HepG2 (cell line): ENCODE measurements at regions not wholly inside any gene's neighbourhood (a gene's known extent, or its start where the extent isn't known, plus 50 kb on each side); places are given as distances from the start of the nearest gene placed in this dataset.

Experiments
- AKAP8 ChIP-seq: sonication (generic); formaldehyde crosslinking; IDR thresholded peaks from 2 replicates; pipeline ENCODE4 v1.5.1; 2020; ENCODE audit warnings: mild to moderate bottlenecking, missing genetic modification reagents
- HHEX ChIP-seq: IDR thresholded peaks from 2 replicates; pipeline ENCODE4 v1.6.1; 2016; ENCODE audit warnings: control low read depth
- IKZF4 ChIP-seq: sonication (generic); formaldehyde crosslinking; IDR thresholded peaks from 2 replicates; pipeline ENCODE4 v1.5.1; 2020; ENCODE audit warnings: borderline replicate concordance, mild to moderate bottlenecking, low read depth, missing genetic modification reagents; ENCODE audit errors: not compliant biosample characterization
- ISL2 ChIP-seq: sonication (generic); formaldehyde crosslinking; IDR thresholded peaks from 2 replicates; pipeline ENCODE4 v1.5.0; 2020; ENCODE audit warnings: missing genetic modification reagents
- KLF13 ChIP-seq: sonication (generic); formaldehyde crosslinking; IDR thresholded peaks from 2 replicates; pipeline ENCODE4 v1.4.0; 2020; ENCODE audit warnings: mild to moderate bottlenecking, missing genetic modification reagents
- MEIS2 ChIP-seq: sonication (generic); formaldehyde crosslinking; IDR thresholded peaks from 2 replicates; pipeline ENCODE4 v1.9.0; 2021; ENCODE audit warnings: mild to moderate bottlenecking, missing genetic modification reagents
- MIER2 ChIP-seq: IDR thresholded peaks from 2 replicates; pipeline ENCODE4 v1.6.1; 2016; ENCODE audit warnings: missing biosample characterization, missing genetic modification reagents
- MXD4 ChIP-seq: IDR thresholded peaks from 2 replicates; pipeline ENCODE4 v1.6.1; 2016; ENCODE audit warnings: mild to moderate bottlenecking, missing biosample characterization, missing genetic modification reagents
- NFE2L1 ChIP-seq: sonication (generic); formaldehyde crosslinking; IDR thresholded peaks from 2 replicates; pipeline ENCODE4 v1.4.0; 2020; ENCODE audit warnings: missing genetic modification reagents, mild to moderate bottlenecking, borderline replicate concordance
- NFIB ChIP-seq: sonication (generic); formaldehyde crosslinking; IDR thresholded peaks from 2 replicates; pipeline ENCODE4 v1.9.0; 2021; ENCODE audit warnings: missing genetic modification reagents, mild to moderate bottlenecking, borderline replicate concordance
- RFX5 ChIP-seq: IDR thresholded peaks from 2 replicates; pipeline ENCODE4 v1.6.1; 2011; ENCODE audit warnings: low read depth, low read length, improper control_type of control experiment
- SMC3 ChIP-seq: IDR thresholded peaks from 2 replicates; pipeline ENCODE4 v1.6.1; 2011; ENCODE audit warnings: low read length, improper control_type of control experiment
- SP5 ChIP-seq: IDR thresholded peaks from 2 replicates; pipeline ENCODE4 v1.6.1; 2016; ENCODE audit warnings: low read depth, borderline replicate concordance
- TBL1XR1 ChIP-seq: fragments of 150-350 bp; IDR thresholded peaks from 2 replicates; pipeline ENCODE4 v1.6.1; 2014; ENCODE audit warnings: borderline replicate concordance, low read length; ENCODE audit not compliant: partially characterized antibody
- XRCC5 ChIP-seq: fragments of 200-400 bp; formaldehyde crosslinking; optimal IDR thresholded peaks from 2 replicates; pipeline ENCODE3; 2017; ENCODE audit warnings: mild to moderate bottlenecking, low read length
- ZNF136 ChIP-seq: sonication (generic); formaldehyde crosslinking; IDR thresholded peaks from 2 replicates; pipeline ENCODE4 v1.8.1; 2022; ENCODE audit warnings: low read depth, mild to moderate bottlenecking, moderate library complexity, missing genetic modification reagents
- ZNF782 ChIP-seq: sonication (generic); formaldehyde crosslinking; IDR thresholded peaks from 2 replicates; pipeline ENCODE4 v1.4.0; 2020; ENCODE audit warnings: missing genetic modification reagents, mild to moderate bottlenecking, borderline replicate concordance
- ZNF878 ChIP-seq: sonication (generic); formaldehyde crosslinking; IDR thresholded peaks from 2 replicates; pipeline ENCODE4 v1.8.1; 2023; ENCODE audit warnings: mild to moderate bottlenecking, missing genetic modification reagents, moderate library complexity
- ZSCAN29 ChIP-seq: sonication (generic); formaldehyde crosslinking; conservative IDR thresholded peaks from 2 replicates; pipeline ENCODE4 v1.4.0; 2020; ENCODE audit warnings: mild to moderate bottlenecking, missing genetic modification reagents
- TF ChIP-seq, protein P1 (sequence below): sonication (generic); formaldehyde crosslinking; IDR thresholded peaks from 2 replicates; pipeline ENCODE4 v1.8.0; 2022; ENCODE audit warnings: missing genetic modification reagents, mild to moderate bottlenecking, borderline replicate concordance
- TF ChIP-seq, protein P2 (sequence below): IDR thresholded peaks from 2 replicates; pipeline ENCODE4 v1.6.1; 2012; ENCODE audit warnings: low read depth, low read length, improper control_type of control experiment
- TF ChIP-seq, protein P3 (sequence below): sonication (generic); formaldehyde crosslinking; IDR thresholded peaks from 2 replicates; pipeline ENCODE4 v1.9.0; 2022; ENCODE audit warnings: low read depth, missing genetic modification reagents
- TF ChIP-seq, protein P4 (sequence below): sonication (generic); formaldehyde crosslinking; IDR thresholded peaks from 2 replicates; pipeline ENCODE4 v1.5.1; 2020; ENCODE audit warnings: missing genetic modification reagents, mild to moderate bottlenecking, borderline replicate concordance
- TF ChIP-seq, protein P5 (sequence below): sonication (generic); formaldehyde crosslinking; IDR thresholded peaks from 2 replicates; pipeline ENCODE4 v1.4.0; 2020; ENCODE audit warnings: missing genetic modification reagents

DNA sequence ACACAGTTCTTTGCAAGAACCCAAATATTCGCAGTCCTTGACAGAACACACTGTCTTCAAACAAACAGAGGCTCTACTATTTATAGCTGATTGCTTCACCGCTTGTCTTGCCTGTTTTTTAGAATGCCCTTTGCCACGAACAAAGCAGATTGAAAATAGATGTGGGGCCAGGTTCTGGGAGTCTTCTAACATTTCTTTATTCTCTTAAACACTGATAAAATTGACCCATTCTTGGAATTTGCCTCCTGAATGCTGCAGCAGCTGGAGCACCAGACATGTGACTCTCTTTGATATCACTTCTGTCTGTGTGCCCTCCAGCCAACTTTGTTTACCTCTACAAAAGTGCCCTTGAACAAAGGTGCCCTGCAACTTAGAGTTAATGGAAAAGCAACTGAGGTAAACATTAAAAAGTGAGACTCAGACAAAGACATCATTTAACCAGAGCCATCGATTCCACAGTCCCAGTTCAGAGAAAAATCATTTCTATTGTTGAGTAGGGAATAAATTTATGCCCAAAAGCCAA is 64.2 kb upstream of the SPP1 start (continued):
- TF ChIP-seq KLF13 (no peak), IKZF4 (no peak), ZNF136 (0 out of 2 replicates have a peak, but pooled peaks have one; percentile 46), ZNF782 (CRISPR knock-in tag) (no peak), RFX5 (no peak), ZNF878 (CRISPR knock-in tag) (no peak), MIER2 (no peak), NFE2L1 (CRISPR knock-in tag) (no peak), HHEX (no peak), AKAP8 (CRISPR knock-in tag) (peak; percentile 26; the same call in 1 of the 2 replicates), XRCC5 (no peak), ZSCAN29 (CRISPR knock-in tag) (no peak), SP5 (CRISPR knock-in tag) (0 out of 2 replicates have a peak, but pooled peaks have one; percentile 12), MEIS2 (CRISPR knock-in tag) (0 out of 2 replicates have a peak, but pooled peaks have one; percentile 58), SMC3 (no peak), TBL1XR1 (peak; percentile 14), ISL2 (CRISPR knock-in tag) (peak; percentile 98), MXD4 (CRISPR knock-in tag) (no peak), NFIB (CRISPR knock-in tag) (no peak)
- TF ChIP-seq, protein P1, sequence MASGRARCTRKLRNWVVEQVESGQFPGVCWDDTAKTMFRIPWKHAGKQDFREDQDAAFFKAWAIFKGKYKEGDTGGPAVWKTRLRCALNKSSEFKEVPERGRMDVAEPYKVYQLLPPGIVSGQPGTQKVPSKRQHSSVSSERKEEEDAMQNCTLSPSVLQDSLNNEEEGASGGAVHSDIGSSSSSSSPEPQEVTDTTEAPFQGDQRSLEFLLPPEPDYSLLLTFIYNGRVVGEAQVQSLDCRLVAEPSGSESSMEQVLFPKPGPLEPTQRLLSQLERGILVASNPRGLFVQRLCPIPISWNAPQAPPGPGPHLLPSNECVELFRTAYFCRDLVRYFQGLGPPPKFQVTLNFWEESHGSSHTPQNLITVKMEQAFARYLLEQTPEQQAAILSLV (CRISPR knock-in tag): no peak
- TF ChIP-seq, protein P2, sequence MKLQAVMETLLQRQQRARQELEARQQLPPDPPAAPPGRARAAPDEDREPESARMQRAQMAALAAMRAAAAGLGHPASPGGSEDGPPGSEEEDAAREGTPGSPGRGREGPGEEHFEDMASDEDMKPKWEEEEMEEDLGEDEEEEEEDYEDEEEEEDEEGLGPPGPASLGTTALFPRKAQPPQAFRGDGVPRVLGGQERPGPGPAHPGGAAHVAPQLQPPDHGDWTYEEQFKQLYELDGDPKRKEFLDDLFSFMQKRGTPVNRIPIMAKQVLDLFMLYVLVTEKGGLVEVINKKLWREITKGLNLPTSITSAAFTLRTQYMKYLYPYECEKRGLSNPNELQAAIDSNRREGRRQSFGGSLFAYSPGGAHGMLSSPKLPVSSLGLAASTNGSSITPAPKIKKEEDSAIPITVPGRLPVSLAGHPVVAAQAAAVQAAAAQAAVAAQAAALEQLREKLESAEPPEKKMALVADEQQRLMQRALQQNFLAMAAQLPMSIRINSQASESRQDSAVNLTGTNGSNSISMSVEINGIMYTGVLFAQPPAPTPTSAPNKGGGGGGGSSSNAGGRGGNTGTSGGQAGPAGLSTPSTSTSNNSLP: peak; percentile 92
- TF ChIP-seq, protein P3, sequence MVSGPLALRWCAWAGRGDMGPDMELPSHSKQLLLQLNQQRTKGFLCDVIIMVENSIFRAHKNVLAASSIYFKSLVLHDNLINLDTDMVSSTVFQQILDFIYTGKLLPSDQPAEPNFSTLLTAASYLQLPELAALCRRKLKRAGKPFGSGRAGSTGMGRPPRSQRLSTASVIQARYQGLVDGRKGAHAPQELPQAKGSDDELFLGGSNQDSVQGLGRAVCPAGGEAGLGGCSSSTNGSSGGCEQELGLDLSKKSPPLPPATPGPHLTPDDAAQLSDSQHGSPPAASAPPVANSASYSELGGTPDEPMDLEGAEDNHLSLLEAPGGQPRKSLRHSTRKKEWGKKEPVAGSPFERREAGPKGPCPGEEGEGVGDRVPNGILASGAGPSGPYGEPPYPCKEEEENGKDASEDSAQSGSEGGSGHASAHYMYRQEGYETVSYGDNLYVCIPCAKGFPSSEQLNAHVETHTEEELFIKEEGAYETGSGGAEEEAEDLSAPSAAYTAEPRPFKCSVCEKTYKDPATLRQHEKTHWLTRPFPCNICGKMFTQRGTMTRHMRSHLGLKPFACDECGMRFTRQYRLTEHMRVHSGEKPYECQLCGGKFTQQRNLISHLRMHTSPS (CRISPR knock-in tag): peak; percentile 91
- TF ChIP-seq, protein P4, sequence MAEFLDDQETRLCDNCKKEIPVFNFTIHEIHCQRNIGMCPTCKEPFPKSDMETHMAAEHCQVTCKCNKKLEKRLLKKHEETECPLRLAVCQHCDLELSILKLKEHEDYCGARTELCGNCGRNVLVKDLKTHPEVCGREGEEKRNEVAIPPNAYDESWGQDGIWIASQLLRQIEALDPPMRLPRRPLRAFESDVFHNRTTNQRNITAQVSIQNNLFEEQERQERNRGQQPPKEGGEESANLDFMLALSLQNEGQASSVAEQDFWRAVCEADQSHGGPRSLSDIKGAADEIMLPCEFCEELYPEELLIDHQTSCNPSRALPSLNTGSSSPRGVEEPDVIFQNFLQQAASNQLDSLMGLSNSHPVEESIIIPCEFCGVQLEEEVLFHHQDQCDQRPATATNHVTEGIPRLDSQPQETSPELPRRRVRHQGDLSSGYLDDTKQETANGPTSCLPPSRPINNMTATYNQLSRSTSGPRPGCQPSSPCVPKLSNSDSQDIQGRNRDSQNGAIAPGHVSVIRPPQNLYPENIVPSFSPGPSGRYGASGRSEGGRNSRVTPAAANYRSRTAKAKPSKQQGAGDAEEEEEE (CRISPR knock-in tag): no peak
- TF ChIP-seq, protein P5, sequence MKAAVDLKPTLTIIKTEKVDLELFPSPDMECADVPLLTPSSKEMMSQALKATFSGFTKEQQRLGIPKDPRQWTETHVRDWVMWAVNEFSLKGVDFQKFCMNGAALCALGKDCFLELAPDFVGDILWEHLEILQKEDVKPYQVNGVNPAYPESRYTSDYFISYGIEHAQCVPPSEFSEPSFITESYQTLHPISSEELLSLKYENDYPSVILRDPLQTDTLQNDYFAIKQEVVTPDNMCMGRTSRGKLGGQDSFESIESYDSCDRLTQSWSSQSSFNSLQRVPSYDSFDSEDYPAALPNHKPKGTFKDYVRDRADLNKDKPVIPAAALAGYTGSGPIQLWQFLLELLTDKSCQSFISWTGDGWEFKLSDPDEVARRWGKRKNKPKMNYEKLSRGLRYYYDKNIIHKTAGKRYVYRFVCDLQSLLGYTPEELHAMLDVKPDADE (CRISPR knock-in tag): no peak
